IMR-90 (cell line): ENCODE measurements at regions not wholly inside any gene's neighbourhood (a gene's known extent, or its start where the extent isn't known, plus 50 kb on each side); places are given as distances from the start of the nearest gene placed in this dataset.

Experiments used
- ATAC-seq: fragments of 200-7000 bp; cut with Tn5 transposase; 2 replicates; pipeline ENCODE4 v1.9.1; 2020; ENCODE audit warnings: low read depth, mild to moderate bottlenecking, moderate library complexity
- BruUV-seq: library from RNA; stranded (reverse); fragments of 400-500 nt; replicated peaks from 2 replicates; lab custom pipeline; 2021; lab: Mats Ljungman, UMichigan
- CTCF ChIA-PET: fragments of 300-600 bp; formaldehyde crosslinking; extraction: SDS; loops from one replicate; lab custom pipeline; 2021; ENCODE audit warnings: antibody characterized with exemption; lab: Yijun Ruan, JAX
- POLR2A ChIA-PET: fragments of 300-600 bp; sonication (Branson Sonifier 250); formaldehyde crosslinking; loops from one replicate; lab custom pipeline; 2022; ENCODE audit warnings: antibody characterized with exemption; ENCODE audit not compliant: unreplicated experiment; lab: Charles Lee
- DNase-seq: peaks from one replicate; pipeline ENCODE4 v3.0.0; 2013
- H2AFZ ChIP-seq: replicated peaks from 2 replicates; pipeline ENCODE3; 2013; ENCODE audit warnings: low read length, mild to moderate bottlenecking; ENCODE audit not compliant: poor library complexity
- H2AK5ac ChIP-seq: 2 replicates; pipeline ENCODE4 v1.6.1; 2013; ENCODE audit warnings: low read depth, low read length, inconsistent platforms
- H2AK9ac ChIP-seq: replicated peaks from 2 replicates; pipeline ENCODE3; 2013; ENCODE audit warnings: mild to moderate bottlenecking, low read depth, low read length, moderate library complexity; ENCODE audit not compliant: poor library complexity
- H2BK120ac ChIP-seq: 2 replicates; pipeline ENCODE4 v1.6.1; 2013; ENCODE audit warnings: low read depth, low read length, inconsistent platforms
- H2BK15ac ChIP-seq: 3 replicates; pipeline ENCODE4 v1.6.1; 2013; ENCODE audit warnings: low read depth, low read length, inconsistent platforms
- H2BK20ac ChIP-seq: 2 replicates; pipeline ENCODE4 v1.6.1; 2013; ENCODE audit warnings: low read depth, mild to moderate bottlenecking, inconsistent platforms, low read length, moderate library complexity
- H2BK5ac ChIP-seq: 2 replicates; pipeline ENCODE4 v1.6.1; 2013; ENCODE audit warnings: mild to moderate bottlenecking, low read depth, low read length, inconsistent platforms; ENCODE audit not compliant: poor library complexity, severe bottlenecking
- H3K14ac ChIP-seq: replicated peaks from 2 replicates; pipeline ENCODE4 v1.6.1; 2013; ENCODE audit warnings: low read depth, low read length, inconsistent platforms
- H3K18ac ChIP-seq: 2 replicates; pipeline ENCODE4 v1.6.1; 2013; ENCODE audit warnings: low read depth, low read length, control low read depth
- H3K23ac ChIP-seq: 2 replicates; pipeline ENCODE4 v1.6.1; 2013; ENCODE audit warnings: low read depth, low read length, inconsistent platforms
- H3K27ac ChIP-seq: 2 replicates; pipeline ENCODE4 v1.5.1; 2013; ENCODE audit warnings: mild to moderate bottlenecking, control low read depth, low read length; ENCODE audit not compliant: insufficient read depth
- H3K27me3 ChIP-seq: 2 replicates; pipeline ENCODE4 v1.6.1; 2013; ENCODE audit warnings: low read length; ENCODE audit not compliant: control insufficient read depth, insufficient read depth
- H3K36me3 ChIP-seq: 2 replicates; pipeline ENCODE4 v1.6.1; 2013; ENCODE audit warnings: low read length, mixed read lengths; ENCODE audit not compliant: control insufficient read depth, insufficient read depth
- H3K4ac ChIP-seq: 2 replicates; pipeline ENCODE4 v1.6.1; 2013; ENCODE audit warnings: low read depth, low read length, inconsistent platforms
- H3K4me1 ChIP-seq: 2 replicates; pipeline ENCODE4 v1.6.1; 2013; ENCODE audit warnings: low read length, mixed read lengths; ENCODE audit not compliant: control insufficient read depth, insufficient read depth
- H3K4me2 ChIP-seq: 2 replicates; pipeline ENCODE4 v1.6.1; 2013; ENCODE audit warnings: low read depth, mild to moderate bottlenecking, control low read depth, low read length, moderate library complexity
- H3K4me3 ChIP-seq: 2 replicates; pipeline ENCODE4 v1.5.1; 2013; ENCODE audit warnings: low read depth, mild to moderate bottlenecking, control low read depth, low read length, moderate library complexity; ENCODE audit not compliant: insufficient read depth
- H3K56ac ChIP-seq: 2 replicates; pipeline ENCODE4 v1.6.1; 2013; ENCODE audit warnings: low read length, inconsistent platforms; ENCODE audit not compliant: insufficient read depth; ENCODE audit errors: extremely low read depth
- H3K79me1 ChIP-seq, 2 experiments: 2 replicates each; pipeline ENCODE4 v1.6.1; 2013; ENCODE audit warnings: low read length in 2 of 2, inconsistent platforms in 1 of 2, low read depth in 1 of 2
- H3K9ac ChIP-seq: 2 replicates; pipeline ENCODE4 v1.6.1; 2013; ENCODE audit warnings: low read depth, low read length, control low read depth
- H3K9me1 ChIP-seq: 2 replicates; pipeline ENCODE4 v1.6.1; 2013; ENCODE audit warnings: low read length, inconsistent platforms; ENCODE audit not compliant: insufficient read depth
- H3K9me3 ChIP-seq: 2 replicates; pipeline ENCODE4 v1.6.1; 2013; ENCODE audit warnings: low read length; ENCODE audit not compliant: control insufficient read depth, insufficient read depth
- H4K20me1 ChIP-seq: 2 replicates; pipeline ENCODE4 v1.6.1; 2013; ENCODE audit warnings: low read length, inconsistent platforms; ENCODE audit not compliant: insufficient read depth
- H4K5ac ChIP-seq: 2 replicates; pipeline ENCODE4 v1.6.1; 2013; ENCODE audit warnings: mild to moderate bottlenecking, low read depth, low read length, control low read depth
- H4K8ac ChIP-seq, 2 experiments: 2 replicates each; pipeline ENCODE4 v1.6.1; 2013; ENCODE audit warnings: low read depth in 2 of 2, low read length in 2 of 2, control low read depth in 1 of 2, inconsistent platforms in 1 of 2
- H4K91ac ChIP-seq: 2 replicates; pipeline ENCODE4 v1.6.1; 2013; ENCODE audit warnings: low read depth, low read length, inconsistent platforms; ENCODE audit not compliant: insufficient read depth
- MXI1 ChIP-seq: IDR thresholded peaks from 2 replicates; pipeline ENCODE4 v1.6.1; 2012; ENCODE audit warnings: low read depth, mild to moderate bottlenecking, low read length, moderate library complexity, borderline replicate concordance
- WGBS, 2 experiments: methylation state at CpG; one replicate each; pipeline versions ENCODE4 v1.1.5 to v1.1.7; 2013; ENCODE audit warnings: missing lambda C conversion rate in 2 of 2; ENCODE audit not compliant: insufficient read length in 1 of 2; ENCODE audit errors: extremely low coverage in 2 of 2; 5-methylcytosine and 5-hydroxymethylcytosine counted together
- dilution Hi-C: fragments of 300-500 bp; cut with HindIII; formaldehyde crosslinking; loops from one replicate; pipeline ENCODE4 v1.14.3; 2018; ENCODE audit warnings: low sequenced_read_pairs; ENCODE audit not compliant: unreplicated experiment
- in situ Hi-C: fragments of 300-500 bp; cut with MboI; formaldehyde crosslinking; loops from 3 replicates; pipeline ENCODE4 v1.14.3; 2019; ENCODE audit warnings: low sequenced_read_pairs, inconsistent platforms, mixed read lengths
- intact Hi-C: fragments of 100-400 bp; cut with micrococcal nuclease; formaldehyde crosslinking; loops from 2 replicates; pipeline ENCODE4 v1.10.0; 2022

GRCh38 chr3:74858086-74858485, 243.6 kb upstream of the CNTN3 start:
- Histone ChIP-seq H3K27ac (no peak overlapping the region), H3K36me3 (no peaks in the 10 kb centered on the region), H2BK15ac (no peak overlapping the region), H3K4ac (no peak overlapping the region), H3K4me2 (no peak overlapping the region), H2BK5ac (no peak overlapping the region), H2AK9ac (no peak overlapping the region), H3K4me1 (no peaks in the 10 kb centered on the region), H3K79me1 (no peaks in the 10 kb centered on the region), H2BK20ac (no peak overlapping the region), H3K27me3 (no peaks in the 10 kb centered on the region), H4K91ac (no peak overlapping the region), H4K5ac (no peak overlapping the region), H3K56ac (no peak overlapping the region), H3K14ac (no peak overlapping the region), H4K20me1 (no peaks in the 10 kb centered on the region), H4K8ac (no peak overlapping the region), H3K18ac (no peak overlapping the region), H3K4me3 (no peak overlapping the region), H3K9me1 (no peaks in the 10 kb centered on the region), H3K9ac (no peak overlapping the region), H2BK120ac (no peak overlapping the region), H2AK5ac (no peak overlapping the region), H3K23ac (no peak overlapping the region), H3K9me3 (no peaks in the 10 kb centered on the region), H2AFZ (no peak overlapping the region)
- ATAC-seq (no peak), DNase-seq (no peak)
- WGBS, 2 experiments = no CpG with 5 or more reads among the region's 2 CpGs
- intact Hi-C loops (no loop called here), dilution Hi-C loops (no loop called here), in situ Hi-C loops (no loop called here)
- no peak for TF ChIP-seq MXI1
- ChIA-PET CTCF (no interaction called here), POLR2A (no interaction called here)
- BruUV-seq = no TSS peak
